ENCODE measurements at regions not wholly inside any gene's neighbourhood (a gene's known extent, or its start where the extent isn't known, plus 50 kb on each side); places are given as distances from the start of the nearest gene placed in this dataset.

DNA sequence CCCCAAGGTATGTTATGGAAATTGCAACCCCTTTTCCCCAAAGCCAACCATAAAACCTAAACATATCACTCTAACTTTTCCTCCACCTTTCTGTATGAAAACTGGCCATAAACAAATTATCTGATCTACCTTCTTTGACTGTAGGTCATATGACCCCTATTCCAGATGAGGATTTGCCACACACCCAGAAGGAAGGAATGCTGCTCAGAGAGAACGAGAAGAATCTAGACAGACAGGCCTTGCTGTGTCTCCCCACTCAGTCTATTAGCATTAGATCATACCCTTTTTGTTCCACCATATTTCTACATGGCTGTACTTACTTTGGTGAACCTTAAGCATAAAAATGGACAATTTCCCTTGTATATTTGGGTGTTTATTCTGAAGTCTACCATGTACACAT lies 113.0 kb upstream of the PHYHIPL start:
- H3K4me2 ChIP-seq (ENCODE audit: low read length), result no peak overlapping the region
- H3K36me3 ChIP-seq (ENCODE audit: insufficient read depth, low read length), result no peaks in the 10 kb centered on the region
- no peak overlapping the region for H3K9ac ChIP-seq (ENCODE audit: low read depth, low read length)
- H3K27me3 ChIP-seq (ENCODE audit: control insufficient read depth, insufficient read depth, low read length), result peaks cover 11% of the 10 kb centered on the region
- H3K4me3 ChIP-seq (ENCODE audit: low read length), result no peak overlapping the region
- no peaks in the 10 kb centered on the region for H3K9me3 ChIP-seq (replicated peaks; ENCODE audit: low read length)
- no peaks in the 10 kb centered on the region for H3K4me1 ChIP-seq (ENCODE audit: control insufficient read depth, insufficient read depth, low read length)

DNA sequence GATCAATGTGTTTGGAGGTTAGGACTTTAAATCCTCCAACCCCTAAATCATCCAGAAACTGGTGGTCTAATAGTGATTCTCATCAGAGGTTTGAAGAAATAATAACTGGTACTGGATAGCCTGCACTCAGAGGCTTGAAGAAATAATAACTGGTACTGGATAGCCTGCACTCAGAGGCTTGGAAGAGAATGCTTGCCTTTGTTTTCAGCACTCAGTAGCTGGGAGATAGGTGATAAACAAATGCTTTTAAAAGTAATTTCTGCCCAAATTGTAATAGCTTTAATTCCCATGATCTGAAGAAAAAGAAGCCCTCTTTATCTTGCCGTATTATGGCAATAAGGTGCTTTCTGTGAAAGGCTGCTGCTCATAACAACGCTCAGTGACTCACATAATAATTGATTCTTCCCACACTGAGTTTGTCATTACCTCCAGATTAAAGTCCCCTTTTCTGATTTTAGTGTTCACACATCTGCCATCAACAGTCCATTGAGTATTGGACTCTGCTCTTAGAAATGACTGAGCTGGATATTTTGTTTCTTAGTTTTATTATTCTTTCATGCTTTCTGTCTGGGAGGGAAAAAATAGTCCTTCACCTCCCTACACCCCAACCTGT lies 112.3 kb upstream of the PHYHIPL start:
- Histone ChIP-seq H3K9me3 (replicated peaks; ENCODE audit: low read length) (no peaks in the 10 kb centered on the region), H3K36me3 (ENCODE audit: insufficient read depth, low read length) (no peaks in the 10 kb centered on the region), H3K4me2 (ENCODE audit: low read length) (no peak overlapping the region), H3K4me3 (ENCODE audit: low read length) (no peak overlapping the region), H3K9ac (ENCODE audit: low read depth, low read length) (no peak overlapping the region), H3K4me1 (ENCODE audit: control insufficient read depth, insufficient read depth, low read length) (no peaks in the 10 kb centered on the region), H3K27me3 (ENCODE audit: control insufficient read depth, insufficient read depth, low read length) (peaks cover 6% of the 10 kb centered on the region)

DNA sequence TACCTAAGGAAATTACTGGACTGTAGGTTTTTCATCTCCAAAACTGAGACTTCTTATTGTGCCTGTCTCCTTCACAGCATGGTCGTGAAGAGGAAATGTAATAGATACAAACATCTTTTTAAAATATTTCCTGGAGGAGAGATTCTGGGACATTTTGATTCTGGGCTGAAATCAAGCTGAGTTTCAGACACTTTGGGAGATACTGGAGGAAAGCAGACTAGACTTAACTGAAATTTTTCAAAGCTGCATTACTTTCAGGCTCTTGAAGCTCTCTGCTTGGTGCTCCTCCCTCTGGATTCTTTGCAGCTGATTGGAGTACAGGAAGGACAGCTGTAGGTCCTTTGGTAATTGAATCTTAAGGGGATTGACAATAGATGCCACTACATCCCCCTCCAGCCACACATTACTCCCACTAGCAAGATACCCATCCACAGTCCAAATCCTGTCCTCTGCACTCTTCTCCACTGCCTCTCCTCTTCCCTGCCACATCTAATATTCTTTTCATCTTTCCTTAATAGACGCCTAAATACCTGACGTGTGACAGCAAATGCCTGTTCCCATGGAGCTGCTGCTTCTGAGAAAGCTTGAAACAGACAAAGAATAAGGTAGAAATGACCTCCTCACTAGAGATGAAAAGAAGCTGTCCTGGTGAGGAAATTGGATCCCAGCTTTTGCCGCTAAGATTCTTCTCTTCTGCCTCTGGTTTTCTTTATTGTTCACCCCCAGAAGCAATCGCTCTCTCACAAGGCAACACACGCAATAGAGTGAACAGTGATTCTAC lies 111.5 kb upstream of the PHYHIPL start:
- Histone ChIP-seq H3K36me3 (ENCODE audit: insufficient read depth, low read length) (no peaks in the 10 kb centered on the region), H3K4me1 (ENCODE audit: control insufficient read depth, insufficient read depth, low read length) (no peaks in the 10 kb centered on the region), H3K4me3 (ENCODE audit: low read length) (no peak overlapping the region), H3K4me2 (ENCODE audit: low read length) (no peak overlapping the region), H3K27me3 (ENCODE audit: control insufficient read depth, insufficient read depth, low read length) (peaks cover 5% of the 10 kb centered on the region), H3K9me3 (replicated peaks; ENCODE audit: low read length) (no peaks in the 10 kb centered on the region), H3K9ac (ENCODE audit: low read depth, low read length) (no peak overlapping the region)

DNA sequence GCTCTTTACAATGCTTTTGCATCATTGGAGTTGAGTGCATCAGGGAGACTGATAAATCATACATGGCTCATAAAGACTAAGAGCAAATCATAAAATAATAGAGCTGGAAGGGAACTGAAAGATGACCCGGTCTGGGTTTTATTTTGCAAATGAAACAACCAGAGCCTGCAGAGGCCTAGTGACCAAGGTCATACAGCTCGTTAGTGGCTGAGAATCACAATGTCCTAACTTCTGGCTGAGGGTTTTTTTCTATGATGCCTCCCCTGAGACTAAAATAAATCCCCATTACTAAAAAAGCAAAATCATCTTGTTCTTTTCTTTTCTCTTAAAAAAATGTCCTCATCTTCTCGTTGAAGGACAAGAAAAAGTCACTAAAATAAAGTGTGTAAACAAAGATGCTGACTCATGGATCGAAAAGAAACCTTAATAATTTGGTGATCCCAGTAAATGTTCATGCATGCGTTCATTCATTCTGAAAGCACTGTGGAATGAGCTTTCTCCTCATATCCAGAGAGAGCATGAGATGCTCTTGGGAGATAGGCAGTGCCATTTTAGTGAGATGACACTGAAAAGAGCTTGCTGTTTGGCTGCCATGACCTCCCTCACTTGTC lies 107.8 kb upstream of the PHYHIPL start:
- Histone ChIP-seq H3K36me3 (ENCODE audit: insufficient read depth, low read length) (no peaks in the 10 kb centered on the region), H3K9ac (ENCODE audit: low read depth, low read length) (no peak overlapping the region), H3K27me3 (ENCODE audit: control insufficient read depth, insufficient read depth, low read length) (peaks cover 5% of the 10 kb centered on the region), H3K4me1 (ENCODE audit: control insufficient read depth, insufficient read depth, low read length) (no peaks in the 10 kb centered on the region), H3K4me2 (ENCODE audit: low read length) (no peak overlapping the region), H3K4me3 (ENCODE audit: low read length) (no peak overlapping the region), H3K9me3 (replicated peaks; ENCODE audit: low read length) (no peaks in the 10 kb centered on the region)

DNA sequence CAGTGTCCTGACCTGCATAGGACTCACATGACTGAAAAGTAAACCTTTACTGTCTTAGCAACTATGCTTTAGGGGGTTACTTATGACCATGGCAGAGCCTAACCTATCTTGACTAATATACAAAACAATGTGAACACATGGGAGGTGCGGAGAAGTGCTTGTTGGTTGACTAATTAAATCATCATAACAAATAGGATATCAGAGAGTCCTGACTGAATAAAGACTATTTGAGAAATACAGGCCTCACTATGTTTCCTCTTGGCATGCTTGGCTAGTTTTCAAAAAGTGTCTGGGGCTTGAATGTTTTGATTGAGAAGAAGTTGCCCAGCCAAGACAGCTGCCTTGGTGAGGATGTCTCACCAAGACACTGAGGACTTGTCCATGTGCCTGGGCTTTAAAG lies 104.4 kb upstream of the PHYHIPL start:
- Histone ChIP-seq H3K27me3 (ENCODE audit: control insufficient read depth, insufficient read depth, low read length) (no peaks in the 10 kb centered on the region), H3K36me3 (ENCODE audit: insufficient read depth, low read length) (no peaks in the 10 kb centered on the region), H3K4me1 (ENCODE audit: control insufficient read depth, insufficient read depth, low read length) (no peaks in the 10 kb centered on the region), H3K4me2 (ENCODE audit: low read length) (no peak overlapping the region), H3K9me3 (replicated peaks; ENCODE audit: low read length) (no peaks in the 10 kb centered on the region), H3K4me3 (ENCODE audit: low read length) (no peak overlapping the region), H3K9ac (ENCODE audit: low read depth, low read length) (no peak overlapping the region)

DNA sequence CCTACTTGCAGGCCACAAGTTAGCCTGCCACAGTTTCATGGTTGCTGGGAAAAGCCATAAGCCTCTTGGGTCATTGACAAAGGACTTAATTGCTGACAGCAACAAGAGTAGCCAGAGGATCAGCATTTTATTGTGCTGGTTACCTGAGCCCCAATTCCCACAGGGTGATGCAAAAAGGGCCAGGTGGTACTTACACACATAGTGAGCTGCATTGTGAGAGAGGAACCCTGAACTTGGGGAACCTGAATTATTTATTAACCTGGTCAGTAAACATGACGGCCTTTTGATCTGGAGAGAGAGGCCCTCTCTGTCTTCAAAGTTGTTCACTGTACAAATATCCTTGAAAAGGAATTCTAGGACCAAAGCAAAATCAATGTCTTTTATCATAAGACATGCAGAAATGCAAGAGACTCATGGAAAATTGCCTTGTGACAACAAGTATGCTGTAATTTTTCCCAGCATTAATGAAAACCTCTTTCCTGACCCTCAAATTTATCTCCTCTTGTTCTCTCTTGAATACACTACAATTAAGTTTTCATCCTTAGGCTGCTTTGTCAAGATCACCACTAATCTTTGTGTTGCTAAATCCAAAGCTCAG lies 102.9 kb upstream of the PHYHIPL start:
- Histone ChIP-seq H3K36me3 (ENCODE audit: insufficient read depth, low read length) (no peaks in the 10 kb centered on the region), H3K9ac (ENCODE audit: low read depth, low read length) (no peak overlapping the region), H3K9me3 (replicated peaks; ENCODE audit: low read length) (no peaks in the 10 kb centered on the region), H3K4me2 (ENCODE audit: low read length) (no peak overlapping the region), H3K4me3 (ENCODE audit: low read length) (no peak overlapping the region), H3K27me3 (ENCODE audit: control insufficient read depth, insufficient read depth, low read length) (no peaks in the 10 kb centered on the region), H3K4me1 (ENCODE audit: control insufficient read depth, insufficient read depth, low read length) (no peaks in the 10 kb centered on the region)

DNA sequence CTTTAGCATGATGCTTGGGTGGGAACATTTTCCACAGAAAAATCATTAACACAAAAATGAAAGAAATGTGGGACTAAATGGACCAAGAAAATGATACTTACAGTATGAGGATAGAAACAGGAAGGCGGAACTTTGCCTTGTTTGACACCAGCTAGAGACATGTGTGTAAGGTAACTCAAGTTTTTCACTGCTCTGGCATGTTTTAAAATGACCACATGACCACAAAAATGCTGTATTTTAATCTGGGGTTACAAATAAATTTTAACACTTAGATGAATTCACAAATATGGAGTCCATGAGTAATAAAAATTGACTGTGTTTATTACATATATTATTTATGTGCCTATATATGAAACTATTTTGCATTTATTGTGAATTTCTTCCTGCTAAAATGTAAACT lies 100.9 kb upstream of the PHYHIPL start:
- H3K4me1 ChIP-seq (ENCODE audit: control insufficient read depth, insufficient read depth, low read length), result peaks cover 18% of the 10 kb centered on the region
- no peak overlapping the region for H3K4me3 ChIP-seq (ENCODE audit: low read length)
- H3K27me3 ChIP-seq (ENCODE audit: control insufficient read depth, insufficient read depth, low read length), result no peaks in the 10 kb centered on the region
- no peak overlapping the region for H3K4me2 ChIP-seq (ENCODE audit: low read length)
- H3K9ac ChIP-seq (ENCODE audit: low read depth, low read length), result no peak overlapping the region
- no peaks in the 10 kb centered on the region for H3K9me3 ChIP-seq (replicated peaks; ENCODE audit: low read length)
- H3K36me3 ChIP-seq (ENCODE audit: insufficient read depth, low read length), result no peaks in the 10 kb centered on the region

DNA sequence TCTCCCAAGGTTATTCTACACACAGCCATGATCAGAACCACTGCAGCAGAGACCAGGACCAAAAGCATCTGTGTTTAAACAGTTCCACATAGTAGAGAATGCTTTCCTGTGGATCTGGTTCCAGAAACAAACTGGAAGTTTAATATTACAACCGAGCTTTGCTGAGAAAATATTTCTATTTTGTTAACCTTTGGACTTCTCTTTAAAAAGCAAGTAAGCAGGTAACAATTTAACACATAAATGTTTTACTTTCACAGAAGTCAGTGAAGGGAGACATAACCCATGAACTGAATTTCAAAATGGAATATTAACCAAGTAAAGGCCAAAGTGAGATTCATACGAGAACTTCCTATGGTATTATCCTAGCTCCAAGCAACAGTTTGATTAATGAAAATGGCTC lies 98.6 kb upstream of the PHYHIPL start:
- Histone ChIP-seq H3K9ac (ENCODE audit: low read depth, low read length) (no peak overlapping the region), H3K9me3 (replicated peaks; ENCODE audit: low read length) (no peaks in the 10 kb centered on the region), H3K4me3 (ENCODE audit: low read length) (no peak overlapping the region), H3K4me1 (ENCODE audit: control insufficient read depth, insufficient read depth, low read length) (peaks cover 18% of the 10 kb centered on the region), H3K27me3 (ENCODE audit: control insufficient read depth, insufficient read depth, low read length) (peaks cover 3% of the 10 kb centered on the region), H3K36me3 (ENCODE audit: insufficient read depth, low read length) (no peaks in the 10 kb centered on the region), H3K4me2 (ENCODE audit: low read length) (no peak overlapping the region)

DNA sequence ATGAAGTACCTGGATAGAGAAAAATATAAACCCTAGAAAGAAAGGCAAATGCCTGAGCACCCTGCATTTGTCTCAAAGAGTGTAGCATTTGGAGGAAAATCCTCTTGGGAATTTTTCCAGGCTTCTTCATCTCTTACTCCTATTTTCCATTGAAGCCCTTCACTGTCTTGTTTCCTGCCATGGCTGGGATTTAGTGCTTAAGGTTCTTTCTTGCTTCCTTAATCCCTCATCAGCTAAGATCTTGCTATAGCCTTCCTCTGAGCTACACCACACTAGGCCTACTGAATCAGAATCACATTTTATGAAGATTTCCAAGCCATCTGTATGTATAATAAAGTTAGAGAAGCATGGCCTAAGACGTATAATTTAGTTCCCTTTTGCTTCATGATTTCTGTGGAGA lies 97.5 kb upstream of the PHYHIPL start:
- H3K4me1 ChIP-seq (ENCODE audit: control insufficient read depth, insufficient read depth, low read length), result peaks cover 18% of the 10 kb centered on the region
- H3K36me3 ChIP-seq (ENCODE audit: insufficient read depth, low read length), result no peaks in the 10 kb centered on the region
- H3K9me3 ChIP-seq (replicated peaks; ENCODE audit: low read length), result no peaks in the 10 kb centered on the region
- peaks cover 3% of the 10 kb centered on the region for H3K27me3 ChIP-seq (ENCODE audit: control insufficient read depth, insufficient read depth, low read length)
- H3K9ac ChIP-seq (ENCODE audit: low read depth, low read length), result no peak overlapping the region
- H3K4me2 ChIP-seq (ENCODE audit: low read length), result peak overlapping the region; percentile 57
- H3K4me3 ChIP-seq (ENCODE audit: low read length), result no peak overlapping the region

DNA sequence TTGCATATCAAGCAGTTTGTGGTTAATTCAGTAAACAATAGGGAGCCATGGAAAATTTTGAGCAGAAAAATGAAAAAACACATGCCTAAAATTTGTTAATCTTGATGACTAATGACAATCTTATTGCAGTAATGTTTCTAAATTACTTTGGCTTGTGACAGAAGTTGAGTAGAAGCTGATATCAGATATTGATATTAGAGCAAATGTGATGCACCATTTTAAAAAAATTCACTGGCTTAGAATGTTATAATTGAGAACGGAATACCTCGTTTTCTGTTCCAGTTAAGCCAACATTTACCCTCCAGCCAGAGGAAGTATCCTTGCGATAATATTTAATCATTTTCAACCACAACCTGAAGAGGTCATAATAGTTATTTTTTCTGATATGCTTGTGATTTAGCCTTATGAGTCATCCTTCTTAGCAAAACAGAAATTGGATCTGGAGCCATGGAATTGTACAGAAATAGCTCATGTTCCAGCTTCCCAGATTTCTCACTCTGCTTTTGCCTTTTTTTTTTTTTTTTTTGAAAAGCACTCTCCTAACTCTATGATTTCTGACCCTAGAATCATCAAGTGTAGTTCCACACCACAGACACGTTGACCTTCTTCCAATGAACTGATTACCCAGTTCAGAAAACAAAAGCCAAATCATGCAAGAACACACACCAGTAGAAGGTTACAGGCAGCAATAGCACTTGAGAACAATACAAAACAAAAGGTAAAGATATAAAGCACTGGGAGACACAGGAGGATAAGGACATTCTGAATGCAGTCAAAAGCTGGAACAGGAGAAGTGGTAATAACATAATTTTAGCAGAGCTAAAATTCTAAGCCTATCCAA lies 96.8 kb upstream of the PHYHIPL start:
- Histone ChIP-seq H3K27me3 (ENCODE audit: control insufficient read depth, insufficient read depth, low read length) (peaks cover 3% of the 10 kb centered on the region), H3K4me1 (ENCODE audit: control insufficient read depth, insufficient read depth, low read length) (peaks cover 18% of the 10 kb centered on the region), H3K9me3 (replicated peaks; ENCODE audit: low read length) (no peaks in the 10 kb centered on the region), H3K4me2 (ENCODE audit: low read length) (peak overlapping the region; percentile 57), H3K9ac (ENCODE audit: low read depth, low read length) (peak overlapping the region; percentile 5), H3K36me3 (ENCODE audit: insufficient read depth, low read length) (no peaks in the 10 kb centered on the region), H3K4me3 (ENCODE audit: low read length) (no peak overlapping the region)

DNA sequence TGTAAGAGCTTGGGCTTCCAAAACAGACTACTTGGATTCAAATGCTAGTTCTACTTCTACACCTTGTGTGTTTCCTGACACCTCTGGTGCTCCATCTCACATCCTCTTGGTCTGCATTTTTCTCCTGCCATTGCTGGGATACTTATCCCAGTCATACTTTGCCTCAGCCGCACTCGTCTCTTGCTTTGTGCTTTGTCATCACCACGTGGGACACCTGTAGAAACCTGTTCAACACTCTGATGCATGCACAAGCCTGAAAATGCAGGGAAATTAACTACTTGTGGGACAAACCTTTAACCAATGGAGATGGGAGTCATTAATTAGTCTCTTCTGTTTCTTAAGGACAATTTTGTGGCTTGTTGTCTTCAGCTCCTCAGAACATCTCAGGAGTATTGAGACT lies 94.2 kb upstream of the PHYHIPL start:
- Histone ChIP-seq H3K27me3 (ENCODE audit: control insufficient read depth, insufficient read depth, low read length) (peaks cover 6% of the 10 kb centered on the region), H3K9me3 (replicated peaks; ENCODE audit: low read length) (no peaks in the 10 kb centered on the region), H3K4me1 (ENCODE audit: control insufficient read depth, insufficient read depth, low read length) (peaks cover 18% of the 10 kb centered on the region), H3K4me3 (ENCODE audit: low read length) (no peak overlapping the region), H3K4me2 (ENCODE audit: low read length) (no peak overlapping the region), H3K36me3 (ENCODE audit: insufficient read depth, low read length) (no peaks in the 10 kb centered on the region), H3K9ac (ENCODE audit: low read depth, low read length) (no peak overlapping the region)
